Thyroid gland (tissue), 4 donors: ENCODE measurements at regions not wholly inside any gene's neighbourhood (a gene's known extent, or its start where the extent isn't known, plus 50 kb on each side); places are given as distances from the start of the nearest gene placed in this dataset.
"Not testable (repeated sequence)": the region's sequence is repeated elsewhere in the genome, so short reads cannot be mapped to it uniquely, and the experiment has no call there.

ENCODE experiments used
- DNase-seq, 2 donors: peaks; one replicate each; pipeline ENCODE4 v3.0.0-alpha.2; 2019
- H3K27ac ChIP-seq, 3 donors: fragments of 200-600 bp; sonication (generic); 1 replicate in 2 of 3; 2 replicates in 1 of 3; pipeline ENCODE4 v1.5.1; 2016 to 2019; ENCODE audit warnings: mild to moderate bottlenecking in 1 of 3, moderate library complexity in 1 of 3
- H3K27me3 ChIP-seq: fragments of 200-600 bp; sonication (generic); one replicate; pipeline ENCODE4 v1.5.1; 2019
- H3K36me3 ChIP-seq, 2 donors: fragments of 200-600 bp; sonication (generic); one replicate each; pipeline ENCODE4 v1.5.1; 2016 to 2019
- H3K4me1 ChIP-seq, 2 donors: fragments of 200-600 bp; sonication (generic); one replicate each; pipeline ENCODE4 v1.5.1; 2017 to 2019
- H3K4me3 ChIP-seq, 3 donors: fragments of 200-600 bp; sonication (generic); replicated peaks in 1 of 3; 1 replicate in 2 of 3; 2 replicates in 1 of 3; pipeline ENCODE4 v1.5.1; 2016; ENCODE audit warnings: mild to moderate bottlenecking in 1 of 3
- H3K9me3 ChIP-seq: fragments of 200-600 bp; sonication (generic); one replicate; pipeline ENCODE4 v1.5.1; 2017
- POLR2A ChIP-seq, 2 donors: fragments of 450-650 bp; IDR thresholded peaks; one replicate each; pipeline ENCODE4 v1.6.1; 2017; ENCODE audit warnings: antibody characterized with exemption in 2 of 2, mild to moderate bottlenecking in 2 of 2, moderate library complexity in 1 of 2
- WGBS, 2 donors: methylation state at CpG; one replicate each; pipeline ENCODE4 v1.1.5; 2017; 5-methylcytosine and 5-hydroxymethylcytosine counted together
- intact Hi-C: fragments of 100-400 bp; cut with DNase I; formaldehyde crosslinking; loops from one replicate; pipeline ENCODE4 v1.15.1; 2023
- TF ChIP-seq, protein P1 (sequence below), 6 experiments: fragments of 200-600 bp in 3 of 6; fragments of 450-650 bp in 3 of 6; sonication (generic) in 3 of 6; IDR thresholded peaks; one replicate each; pipeline ENCODE4 v1.5.1; 2016 to 2019; ENCODE audit warnings: antibody characterized with exemption in 6 of 6, mild to moderate bottlenecking in 2 of 6, inconsistent platforms in 1 of 6, moderate library complexity in 1 of 6

DNA sequence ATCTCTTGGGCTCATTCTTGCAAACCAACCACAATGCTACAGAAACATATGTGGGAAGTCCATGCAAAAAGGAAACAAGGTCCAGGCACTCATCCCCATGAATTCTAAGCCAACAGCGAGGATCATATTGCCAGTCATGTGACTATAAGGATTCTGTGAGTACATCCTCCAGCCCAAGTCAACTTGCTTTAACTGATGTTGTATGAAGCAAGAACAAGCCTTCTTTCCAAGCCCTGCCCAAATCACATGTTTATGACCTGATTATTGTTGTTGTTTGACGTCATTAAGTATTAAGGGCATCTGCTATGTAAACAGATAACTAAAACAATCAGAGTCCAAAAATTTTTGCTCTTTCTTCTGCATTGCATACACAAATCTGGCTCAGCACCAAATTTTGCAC, 78.2 kb upstream of the MON1B start:
- H3K9me3 ChIP-seq: no peaks in the 10 kb centered on the region
- H3K36me3 ChIP-seq: no peaks in the 10 kb centered on the region
- H3K4me3 ChIP-seq: no peak overlapping the region
- no peak overlapping the region for H3K27ac ChIP-seq
- TF ChIP-seq, protein P1, sequence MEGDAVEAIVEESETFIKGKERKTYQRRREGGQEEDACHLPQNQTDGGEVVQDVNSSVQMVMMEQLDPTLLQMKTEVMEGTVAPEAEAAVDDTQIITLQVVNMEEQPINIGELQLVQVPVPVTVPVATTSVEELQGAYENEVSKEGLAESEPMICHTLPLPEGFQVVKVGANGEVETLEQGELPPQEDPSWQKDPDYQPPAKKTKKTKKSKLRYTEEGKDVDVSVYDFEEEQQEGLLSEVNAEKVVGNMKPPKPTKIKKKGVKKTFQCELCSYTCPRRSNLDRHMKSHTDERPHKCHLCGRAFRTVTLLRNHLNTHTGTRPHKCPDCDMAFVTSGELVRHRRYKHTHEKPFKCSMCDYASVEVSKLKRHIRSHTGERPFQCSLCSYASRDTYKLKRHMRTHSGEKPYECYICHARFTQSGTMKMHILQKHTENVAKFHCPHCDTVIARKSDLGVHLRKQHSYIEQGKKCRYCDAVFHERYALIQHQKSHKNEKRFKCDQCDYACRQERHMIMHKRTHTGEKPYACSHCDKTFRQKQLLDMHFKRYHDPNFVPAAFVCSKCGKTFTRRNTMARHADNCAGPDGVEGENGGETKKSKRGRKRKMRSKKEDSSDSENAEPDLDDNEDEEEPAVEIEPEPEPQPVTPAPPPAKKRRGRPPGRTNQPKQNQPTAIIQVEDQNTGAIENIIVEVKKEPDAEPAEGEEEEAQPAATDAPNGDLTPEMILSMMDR (IDR thresholded peaks at IDR 0.05): no peak
- TF ChIP-seq POLR2A (IDR thresholded peaks at IDR 0.05): no peak
- DNase-seq: no peak
- H3K27me3 ChIP-seq: no peaks in the 10 kb centered on the region
- intact Hi-C loops: no loop called here
- no peaks in the 10 kb centered on the region for H3K4me1 ChIP-seq
- 65 to 72% methylated on average over 2 of the region's 2 CpGs for WGBS, 2 donors

GRCh38 chr16:77113835-77114234, 77.2 kb upstream of the MON1B start:
- Histone ChIP-seq H3K27ac (no peak overlapping the region), H3K4me1 (no peaks in the 10 kb centered on the region), H3K27me3 (no peaks in the 10 kb centered on the region), H3K9me3 (no peaks in the 10 kb centered on the region), H3K4me3 (no peak overlapping the region), H3K36me3 (no peaks in the 10 kb centered on the region)
- TF ChIP-seq, protein P1 (IDR thresholded peaks at IDR 0.05): no peak
- no peak for TF ChIP-seq POLR2A (IDR thresholded peaks at IDR 0.05)
- peak in 1 of 2 donors; percentile 4 for DNase-seq
- intact Hi-C loops: no loop called here
- 41 to 45% methylated on average over 3 of the region's 3 CpGs for WGBS, 2 donors

- H3K36me3 ChIP-seq, DNase-seq, H3K27ac ChIP-seq: not testable (repeated sequence)
Observed at GRCh38 chr16:77114361-77114760, 76.6 kb upstream of the MON1B start.

DNA sequence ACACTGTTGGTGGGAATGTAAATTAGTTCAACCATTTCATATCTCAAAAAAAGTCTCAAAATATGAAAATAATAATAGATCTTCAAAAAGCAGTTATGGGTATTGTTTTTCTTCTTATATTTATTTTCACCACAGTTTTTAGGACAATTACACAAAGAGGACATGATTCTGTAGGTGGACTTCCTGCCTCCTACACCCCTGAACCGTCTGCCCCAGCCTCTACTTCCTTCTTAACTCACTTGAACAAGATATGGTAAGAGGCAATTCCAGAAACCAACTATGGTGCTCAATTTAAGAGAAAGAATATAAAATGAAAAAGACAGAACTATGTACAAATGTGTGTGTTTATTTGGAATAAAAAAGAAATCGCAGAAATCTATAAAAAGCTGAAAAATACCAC, 74.1 kb upstream of the MON1B start:
- intact Hi-C loops: no loop called here
- DNase-seq: no peak
- Histone ChIP-seq H3K27me3 (no peaks in the 10 kb centered on the region), H3K4me1 (no peaks in the 10 kb centered on the region), H3K4me3 (no peak overlapping the region), H3K27ac (no peak overlapping the region), H3K36me3 (no peaks in the 10 kb centered on the region), H3K9me3 (no peaks in the 10 kb centered on the region)
- TF ChIP-seq, protein P1 (IDR thresholded peaks at IDR 0.05): no peak
- TF ChIP-seq POLR2A (IDR thresholded peaks at IDR 0.05): no peak
- WGBS, 2 donors: 63 to 64% methylated on average over 2 of the region's 2 CpGs

More at GRCh38 chr16:77114361-77114760, 76.6 kb upstream of the MON1B start:
- intact Hi-C loops, H3K9me3 ChIP-seq, H3K4me3 ChIP-seq, H3K27me3 ChIP-seq, H3K4me1 ChIP-seq: not testable (repeated sequence)
- 97% methylated on average over 4 of the region's 4 CpGs for WGBS, 2 donors

GRCh38 chr16:77117707-77118106, 73.3 kb upstream of the MON1B start:
- Histone ChIP-seq H3K9me3 (no peaks in the 10 kb centered on the region), H3K27ac (no peak overlapping the region), H3K4me1 (no peaks in the 10 kb centered on the region), H3K36me3 (no peaks in the 10 kb centered on the region), H3K4me3 (no peak overlapping the region), H3K27me3 (no peaks in the 10 kb centered on the region)
- 70 to 92% methylated on average over 3 of the region's 3 CpGs for WGBS, 2 donors
- intact Hi-C loops: no loop called here
- no peak for TF ChIP-seq POLR2A (IDR thresholded peaks at IDR 0.05)
- TF ChIP-seq, protein P1 (IDR thresholded peaks at IDR 0.05): no peak
- DNase-seq: no peak

DNA sequence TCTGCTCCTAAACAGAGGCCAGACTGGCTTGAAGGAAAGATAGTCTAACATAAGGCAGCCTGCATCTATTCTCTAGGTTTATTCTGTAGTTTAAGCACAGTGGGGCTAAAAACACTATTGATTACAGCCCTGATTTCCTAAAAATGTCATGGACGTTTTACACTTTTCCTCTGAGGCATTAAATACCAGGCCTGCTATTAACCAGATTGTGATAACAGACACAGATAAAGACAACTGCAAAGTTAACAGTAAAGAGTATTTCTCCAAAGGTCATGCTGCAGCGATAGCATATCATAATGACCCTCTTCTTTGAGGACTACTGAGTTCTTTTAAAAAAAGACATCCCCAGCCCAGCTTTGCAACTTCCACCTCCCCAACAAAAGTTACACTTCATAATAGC, 59.6 kb upstream of the MON1B start:
- Histone ChIP-seq H3K4me3 (no peak overlapping the region), H3K36me3 (no peaks in the 10 kb centered on the region), H3K27ac (no peak overlapping the region), H3K4me1 (no peaks in the 10 kb centered on the region), H3K9me3 (no peaks in the 10 kb centered on the region), H3K27me3 (no peaks in the 10 kb centered on the region)
- WGBS, 2 donors: 68 to 80% methylated on average over 2 of the region's 2 CpGs
- DNase-seq: no peak
- intact Hi-C loops: no loop called here
- no peak for TF ChIP-seq POLR2A (IDR thresholded peaks at IDR 0.05)
- TF ChIP-seq, protein P1 (IDR thresholded peaks at IDR 0.05): no peak
